HepG2 (cell line): ENCODE measurements at regions not wholly inside any gene's neighbourhood (a gene's known extent, or its start where the extent isn't known, plus 50 kb on each side); places are given as distances from the start of the nearest gene placed in this dataset.

Experiments used
- ATAC-seq: fragments of 200-7000 bp; cut with Tn5 transposase; 3 replicates; pipeline ENCODE4 v1.9.1; 2020; ENCODE audit warnings: mild to moderate bottlenecking, moderate library complexity
- BruUV-seq: library from RNA; stranded (reverse); fragments of 400-500 nt; replicated peaks from 2 replicates; lab custom pipeline; 2021; lab: Mats Ljungman, UMichigan
- CTCF ChIA-PET: fragments of 300-600 bp; formaldehyde crosslinking; extraction: SDS; loops from one replicate; lab custom pipeline; 2021; ENCODE audit warnings: low total read pairs, inconsistent platforms, low intra/inter-chr PET ratio; lab: Yijun Ruan, JAX
- POLR2A ChIA-PET: fragments of 350-600 bp; sonication (Branson Sonifier 250); formaldehyde crosslinking; loops from one replicate; lab custom pipeline; 2020; ENCODE audit warnings: antibody characterized with exemption, inconsistent platforms; lab: Yijun Ruan, JAX
- DNase-seq: peaks from one replicate; pipeline ENCODE4 v3.0.0-alpha.2; 2015; ENCODE audit warnings: low spot score
- FAIRE-seq: peaks from 3 replicates; lab custom pipeline; 2011; peaks lifted over from hg19 to GRCh38; lab: Jason Lieb, UNC
- H2AFZ ChIP-seq: one replicate; pipeline ENCODE4 v1.6.1; 2011; ENCODE audit warnings: low read length, inconsistent platforms
- H3K27ac ChIP-seq: fragments of 300-600 bp; 3 replicates; pipeline ENCODE4 v1.8.0; 2011; ENCODE audit warnings: mixed run types, mild to moderate bottlenecking, mixed read lengths, low read length, inconsistent platforms; ENCODE audit not compliant: insufficient read depth; ENCODE audit errors: extremely low read length
- H3K27me3 ChIP-seq, 2 experiments: fragments of 200-600 bp in 1 of 2; 2 replicates in 1 of 2; 3 replicates in 1 of 2; pipeline versions ENCODE4 v1.6.0 to v1.8.0; 2011; ENCODE audit warnings: low read length in 2 of 2, mild to moderate bottlenecking in 2 of 2, moderate library complexity in 2 of 2, inconsistent platforms in 1 of 2; ENCODE audit not compliant: insufficient read depth in 2 of 2, control insufficient read depth in 1 of 2
- H3K36me3 ChIP-seq, 2 experiments: fragments of 200-600 bp in 1 of 2; replicated peaks in 1 of 2; 2 replicates in 1 of 2; 3 replicates in 1 of 2; pipeline versions ENCODE4 v1.5.1 to v1.8.0; 2011; ENCODE audit warnings: low read length in 2 of 2, inconsistent platforms in 1 of 2; ENCODE audit not compliant: insufficient read depth in 2 of 2, control insufficient read depth in 1 of 2
- H3K4me1 ChIP-seq: 2 replicates; pipeline ENCODE4 v1.5.1; 2012; ENCODE audit warnings: low read length, inconsistent platforms; ENCODE audit not compliant: insufficient read depth
- H3K4me2 ChIP-seq: 2 replicates; pipeline ENCODE4 v1.6.0; 2011; ENCODE audit warnings: low read depth, low read length, inconsistent platforms
- H3K4me3 ChIP-seq, 3 experiments: fragments of 200-600 bp in 1 of 3; sonication (generic), shearing (Covaris generic) in 1 of 3; replicated peaks in 1 of 3; 2 replicates each; pipeline ENCODE4 v1.5.1; 2011 to 2016; ENCODE audit warnings: low read length in 3 of 3, inconsistent platforms in 2 of 3, low read depth in 2 of 3, mild to moderate bottlenecking in 2 of 3, control low read depth in 1 of 3, mixed read lengths in 1 of 3; ENCODE audit not compliant: insufficient read depth in 1 of 3
- H3K79me2 ChIP-seq: one replicate; pipeline ENCODE4 v1.6.1; 2011; ENCODE audit warnings: low read length, inconsistent platforms; ENCODE audit not compliant: insufficient read depth
- H3K9ac ChIP-seq: 2 replicates; pipeline ENCODE4 v1.6.0; 2011; ENCODE audit warnings: mild to moderate bottlenecking, low read depth, low read length, inconsistent platforms; ENCODE audit not compliant: insufficient read depth
- H3K9me3 ChIP-seq: 2 replicates; pipeline ENCODE4 v1.5.1; 2012; ENCODE audit warnings: mild to moderate bottlenecking, low read length
- H4K20me1 ChIP-seq: 2 replicates; pipeline ENCODE4 v1.6.0; 2011; ENCODE audit warnings: inconsistent platforms, mild to moderate bottlenecking, low read length, moderate library complexity; ENCODE audit not compliant: insufficient read depth
- BRCA1 ChIP-seq: sonication (generic); formaldehyde crosslinking; IDR thresholded peaks from 2 replicates; pipeline ENCODE4 v1.4.0; 2020; ENCODE audit warnings: missing genetic modification reagents
- CEBPG ChIP-seq: IDR thresholded peaks from 2 replicates; pipeline ENCODE4 v1.6.1; 2016
- CREB1 ChIP-seq, 2 experiments: fragments of 450-650 bp in 1 of 2; IDR thresholded peaks; 2 replicates each; pipeline ENCODE4 v1.6.1; 2016 to 2017; ENCODE audit warnings: control low read depth in 1 of 2, mild to moderate bottlenecking in 1 of 2, missing compliant biosample characterization in 1 of 2, missing genetic modification characterization in 1 of 2
- CREM ChIP-seq, 2 experiments: sonication (generic) in 1 of 2; formaldehyde crosslinking in 1 of 2; IDR thresholded peaks; 2 replicates each; pipeline versions ENCODE4 v1.4.0 to v1.6.1; 2016 to 2020; ENCODE audit warnings: antibody characterized with exemption in 1 of 2, mild to moderate bottlenecking in 1 of 2, missing genetic modification reagents in 1 of 2
- DMAP1 ChIP-seq: IDR thresholded peaks from 2 replicates; pipeline ENCODE4 v1.6.1; 2016
- DR1 ChIP-seq: sonication (generic); formaldehyde crosslinking; IDR thresholded peaks from 2 replicates; pipeline ENCODE4 v1.8.0; 2021; ENCODE audit warnings: mild to moderate bottlenecking, missing genetic modification reagents, inconsistent platforms
- GABPA ChIP-seq, 2 experiments: IDR thresholded peaks; 2 replicates each; pipeline ENCODE4 v1.6.1; 2011 to 2016; ENCODE audit warnings: low read depth in 2 of 2, low read length in 1 of 2, missing biosample characterization in 1 of 2, missing genetic modification characterization in 1 of 2
- HMGA1 ChIP-seq: sonication (generic); formaldehyde crosslinking; conservative IDR thresholded peaks from 2 replicates; pipeline ENCODE4 v1.4.0; 2020; ENCODE audit warnings: missing genetic modification reagents
- NFATC3 ChIP-seq: sonication (generic); formaldehyde crosslinking; IDR thresholded peaks from 2 replicates; pipeline ENCODE4 v1.5.1; 2020; ENCODE audit warnings: mild to moderate bottlenecking, missing genetic modification reagents
- SIX4 ChIP-seq: sonication (generic); formaldehyde crosslinking; IDR thresholded peaks from 2 replicates; pipeline ENCODE4 v1.4.0; 2020; ENCODE audit warnings: missing genetic modification reagents
- SYNCRIP ChIP-seq: fragments of 200-400 bp; formaldehyde crosslinking; IDR thresholded peaks from 2 replicates; pipeline ENCODE4 v1.6.1; 2018; ENCODE audit warnings: mild to moderate bottlenecking, low read depth, low read length; ENCODE audit not compliant: insufficient read depth
- ZC3H13 ChIP-seq: sonication (generic); formaldehyde crosslinking; IDR thresholded peaks from 2 replicates; pipeline ENCODE4 v1.8.1; 2023; ENCODE audit warnings: mild to moderate bottlenecking, missing genetic modification reagents, moderate library complexity
- ZNF572 ChIP-seq: sonication (generic); formaldehyde crosslinking; IDR thresholded peaks from 2 replicates; pipeline ENCODE4 v1.5.1; 2020; ENCODE audit warnings: mild to moderate bottlenecking, missing genetic modification reagents
- ZNF629 ChIP-seq: sonication (generic); formaldehyde crosslinking; conservative IDR thresholded peaks from 2 replicates; pipeline ENCODE4 v1.5.0; 2020; ENCODE audit warnings: missing genetic modification reagents
- ZNF720 ChIP-seq: sonication (generic); formaldehyde crosslinking; IDR thresholded peaks from 2 replicates; pipeline ENCODE4 v1.4.0; 2020; ENCODE audit warnings: missing genetic modification reagents
- ZNF777 ChIP-seq: sonication (generic); formaldehyde crosslinking; IDR thresholded peaks from 2 replicates; pipeline ENCODE4 v1.4.0; 2020; ENCODE audit warnings: missing genetic modification reagents
- WGBS: methylation state at CpG from one replicate; pipeline ENCODE4 v1.1.6; 2017; ENCODE audit warnings: low lambda C conversion rate; 5-methylcytosine and 5-hydroxymethylcytosine counted together
- in situ Hi-C: cut with HindIII; loops from 2 replicates; pipeline ENCODE4 v1.10.0; 2017; ENCODE audit warnings: low pct_unique_long_range_greater_than_20kb; ENCODE audit not compliant: extremely low pct_ligation_motif_present
- intact Hi-C: fragments of 100-400 bp; cut with micrococcal nuclease; formaldehyde crosslinking; loops from one replicate; pipeline ENCODE4 v1.10.0; 2022; ENCODE audit not compliant: unreplicated experiment
- TF ChIP-seq, protein P1 (sequence below): sonication (generic); formaldehyde crosslinking; IDR thresholded peaks from 2 replicates; pipeline ENCODE4 v1.4.0; 2020; ENCODE audit warnings: missing genetic modification reagents, low read depth, mild to moderate bottlenecking, borderline replicate concordance
- TF ChIP-seq, protein P2 (sequence below): sonication (generic); formaldehyde crosslinking; IDR thresholded peaks from 2 replicates; pipeline ENCODE4 v1.8.0; 2022; ENCODE audit warnings: mild to moderate bottlenecking, missing genetic modification reagents

DNA sequence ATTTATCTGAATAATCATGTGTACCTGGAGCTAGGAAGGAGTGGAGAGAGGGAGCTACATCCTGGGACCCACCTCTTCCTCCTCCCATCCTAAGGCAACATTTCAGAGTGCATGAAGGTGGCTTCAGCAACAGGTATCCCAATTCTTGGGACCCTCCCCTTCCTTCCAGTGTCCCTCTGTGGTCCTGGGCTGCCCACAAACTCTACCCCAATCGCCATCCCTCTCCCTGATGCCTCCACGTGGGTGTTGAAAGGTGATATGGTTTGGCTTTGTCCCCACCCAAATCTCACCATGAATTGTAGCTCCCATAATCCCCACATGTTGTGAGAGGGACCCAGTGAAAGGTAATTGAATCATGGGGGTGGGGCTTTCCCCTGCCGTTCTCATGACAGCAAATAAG lies 121.4 kb downstream of the MED10 start:
- H3K36me3 ChIP-seq = no peaks in the 10 kb centered on the region
- FAIRE-seq = no peak
- 0% methylated on average over 3 of the region's 3 CpGs for WGBS
- no peaks in the 10 kb centered on the region for H3K27me3 ChIP-seq
- H3K4me2 ChIP-seq = no peak overlapping the region
- no peaks in the 10 kb centered on the region for H3K4me1 ChIP-seq
- H3K27ac ChIP-seq = no peak overlapping the region
- H3K79me2 ChIP-seq = no peaks in the 10 kb centered on the region
- intact Hi-C loops = no loop called here
- no peak for TF ChIP-seq BRCA1
- no peak for TF ChIP-seq CREB1 (IDR thresholded peaks at IDR 0.05)
- TF ChIP-seq CREB1 (CRISPR knock-in tag; IDR thresholded peaks at IDR 0.05) = no peak
- TF ChIP-seq CEBPG (CRISPR knock-in tag) = no peak
- TF ChIP-seq ZNF777 = no peak
- TF ChIP-seq DR1 = no peak
- no peak for TF ChIP-seq CREM (IDR thresholded peaks at IDR 0.05)
- no peak for TF ChIP-seq CREM (CRISPR knock-in tag; IDR thresholded peaks at IDR 0.05)
- TF ChIP-seq HMGA1 (CRISPR knock-in tag) = no peak
- no peak for TF ChIP-seq ZNF629 (CRISPR knock-in tag)
- TF ChIP-seq, protein P1, sequence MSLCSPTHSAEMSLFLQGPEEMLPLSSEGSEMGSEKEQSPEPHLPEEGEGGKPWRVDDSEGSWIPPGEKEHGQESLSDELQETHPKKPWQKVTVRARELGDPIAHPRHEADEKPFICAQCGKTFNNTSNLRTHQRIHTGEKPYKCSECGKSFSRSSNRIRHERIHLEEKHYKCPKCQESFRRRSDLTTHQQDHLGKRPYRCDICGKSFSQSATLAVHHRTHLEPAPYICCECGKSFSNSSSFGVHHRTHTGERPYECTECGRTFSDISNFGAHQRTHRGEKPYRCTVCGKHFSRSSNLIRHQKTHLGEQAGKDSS (CRISPR knock-in tag) = no peak
- no peak for TF ChIP-seq ZNF720
- no peak for TF ChIP-seq NFATC3 (CRISPR knock-in tag)
- TF ChIP-seq SYNCRIP = no peak
- TF ChIP-seq SIX4 (CRISPR knock-in tag) = no peak
- no peak for TF ChIP-seq GABPA (IDR thresholded peaks at IDR 0.05; ENCODE audit: low read depth, low read length)
- no peak for TF ChIP-seq GABPA (CRISPR knock-in tag; IDR thresholded peaks at IDR 0.05; ENCODE audit: low read depth)
- TF ChIP-seq, protein P2, sequence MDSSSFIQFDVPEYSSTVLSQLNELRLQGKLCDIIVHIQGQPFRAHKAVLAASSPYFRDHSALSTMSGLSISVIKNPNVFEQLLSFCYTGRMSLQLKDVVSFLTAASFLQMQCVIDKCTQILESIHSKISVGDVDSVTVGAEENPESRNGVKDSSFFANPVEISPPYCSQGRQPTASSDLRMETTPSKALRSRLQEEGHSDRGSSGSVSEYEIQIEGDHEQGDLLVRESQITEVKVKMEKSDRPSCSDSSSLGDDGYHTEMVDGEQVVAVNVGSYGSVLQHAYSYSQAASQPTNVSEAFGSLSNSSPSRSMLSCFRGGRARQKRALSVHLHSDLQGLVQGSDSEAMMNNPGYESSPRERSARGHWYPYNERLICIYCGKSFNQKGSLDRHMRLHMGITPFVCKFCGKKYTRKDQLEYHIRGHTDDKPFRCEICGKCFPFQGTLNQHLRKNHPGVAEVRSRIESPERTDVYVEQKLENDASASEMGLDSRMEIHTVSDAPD (CRISPR knock-in tag) = no peak
- no peak for TF ChIP-seq DMAP1 (CRISPR knock-in tag)
- no peak for TF ChIP-seq ZC3H13
- TF ChIP-seq ZNF572 (CRISPR knock-in tag) = no peak
- TF ChIP-seq, all 625 proteins: peak for 0
- Histone ChIP-seq H2AFZ (no peak overlapping the region), H3K9ac (no peak overlapping the region), H3K9me3 (no peaks in the 10 kb centered on the region), H3K4me3 (no peak overlapping the region), H4K20me1 (no peaks in the 10 kb centered on the region)
- in situ Hi-C loops = no loop called here
- ChIA-PET POLR2A (no interaction called here), CTCF (no interaction called here)
- no TSS peak for BruUV-seq
- DNase-seq (no peak), ATAC-seq (no peak)
